ENCODE measurements at regions not wholly inside any gene's neighbourhood (a gene's known extent, or its start where the extent isn't known, plus 50 kb on each side); places are given as distances from the start of the nearest gene placed in this dataset.

DNA sequence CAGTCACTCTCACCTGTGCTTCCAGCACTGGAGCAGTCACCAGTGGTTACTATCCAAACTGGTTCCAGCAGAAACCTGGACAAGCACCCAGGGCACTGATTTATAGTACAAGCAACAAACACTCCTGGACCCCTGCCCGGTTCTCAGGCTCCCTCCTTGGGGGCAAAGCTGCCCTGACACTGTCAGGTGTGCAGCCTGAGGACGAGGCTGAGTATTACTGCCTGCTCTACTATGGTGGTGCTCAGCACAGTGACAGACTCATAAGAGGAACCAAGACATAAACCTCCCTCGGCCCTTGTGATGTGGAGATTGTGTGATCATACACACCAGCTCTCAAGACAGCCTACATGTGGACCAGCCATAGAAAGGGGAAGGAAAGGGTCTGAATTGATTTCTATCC lies 113.3 kb downstream of the ZNF280B start:
- no peak for DNase-seq (ENCODE audit: low spot score)

DNA sequence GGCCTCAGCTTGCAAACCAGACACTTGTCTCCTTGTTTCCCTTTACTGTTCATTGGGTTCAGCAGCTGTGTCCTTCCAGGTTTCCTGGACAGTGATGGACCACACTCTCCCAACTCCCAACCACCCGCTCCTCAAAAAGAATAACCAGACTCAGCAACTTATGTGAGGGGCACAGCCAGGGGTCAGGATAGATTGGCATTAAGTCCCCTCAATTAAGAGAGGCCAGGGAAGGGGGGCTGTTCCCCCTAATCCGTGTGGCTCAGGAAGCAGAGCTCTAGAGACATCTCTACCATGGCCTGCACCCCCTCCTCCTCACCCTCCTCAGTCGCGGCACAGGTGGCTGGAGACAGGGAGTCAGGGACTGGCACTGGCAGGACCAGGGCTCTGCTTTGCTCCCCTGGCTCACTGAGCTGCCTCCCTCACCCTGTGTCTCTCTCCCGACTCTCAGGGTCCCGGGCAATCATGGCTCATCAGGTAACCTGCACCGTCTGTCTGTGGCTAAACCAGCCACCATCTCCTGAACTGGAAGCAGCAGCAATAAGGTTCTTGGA lies 111.7 kb downstream of the ZNF280B start:
- no peak for DNase-seq (ENCODE audit: low spot score)

DNA sequence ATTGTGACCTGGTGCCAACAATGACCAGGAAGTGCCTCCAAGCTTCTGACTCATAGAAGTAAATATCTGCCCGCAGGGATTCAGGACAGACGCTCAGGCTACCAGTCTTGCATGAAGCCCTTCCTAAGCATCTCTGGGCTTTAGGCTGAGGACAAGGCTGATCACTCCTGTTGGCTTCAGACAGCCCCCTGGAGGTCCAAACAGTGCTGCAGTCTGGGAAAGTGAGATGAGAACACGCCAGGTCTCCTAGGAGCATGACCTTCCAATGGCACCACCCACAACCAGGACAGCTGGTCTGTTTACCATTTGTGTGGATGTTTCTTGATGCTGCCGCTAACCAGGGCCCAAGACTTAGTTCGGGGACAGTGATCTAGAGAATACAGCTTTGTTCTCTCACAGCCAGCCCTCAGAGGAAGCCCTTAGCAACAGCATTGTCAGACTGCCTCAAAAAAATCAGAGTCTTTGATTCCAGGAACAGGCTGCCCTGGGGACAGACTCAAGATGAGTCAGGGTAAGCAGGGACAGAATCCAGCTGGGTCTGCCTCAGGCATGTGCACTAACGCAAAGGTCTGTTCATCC lies 111.2 kb downstream of the ZNF280B start:
- DNase-seq (ENCODE audit: low spot score), result no peak

DNA sequence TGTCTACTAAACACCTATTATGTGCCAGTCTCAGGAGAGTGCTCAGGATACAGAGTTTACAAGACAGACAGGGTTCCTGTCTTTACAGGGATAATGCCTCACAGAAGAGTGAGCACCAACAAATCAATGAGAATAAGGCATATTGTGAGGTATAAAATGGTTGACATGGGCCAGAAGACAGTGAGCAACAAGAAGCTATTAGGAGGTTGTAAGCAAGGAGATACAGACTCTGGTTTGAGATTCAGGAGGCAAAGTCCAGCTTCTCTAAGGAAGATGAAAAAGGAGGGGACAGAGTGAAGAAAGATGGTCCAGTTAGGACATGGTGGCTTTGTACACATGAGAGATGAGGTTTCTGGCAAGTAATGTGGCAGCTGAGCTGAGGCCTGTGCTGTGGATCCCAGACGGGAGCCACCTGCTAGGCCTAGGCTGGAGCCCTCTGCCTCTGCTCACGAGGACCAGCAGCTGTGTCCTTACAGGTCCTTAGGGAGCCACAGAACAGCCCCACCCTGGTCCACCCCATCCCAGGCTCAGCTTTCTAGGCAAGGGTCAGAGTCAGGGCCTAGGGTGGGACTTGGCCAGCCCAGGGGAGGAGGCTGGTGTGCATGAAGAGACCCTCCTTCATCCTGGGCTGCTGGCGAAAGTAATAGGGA lies 110.5 kb downstream of the ZNF280B start:
- DNase-seq (ENCODE audit: low spot score), result no peak

DNA sequence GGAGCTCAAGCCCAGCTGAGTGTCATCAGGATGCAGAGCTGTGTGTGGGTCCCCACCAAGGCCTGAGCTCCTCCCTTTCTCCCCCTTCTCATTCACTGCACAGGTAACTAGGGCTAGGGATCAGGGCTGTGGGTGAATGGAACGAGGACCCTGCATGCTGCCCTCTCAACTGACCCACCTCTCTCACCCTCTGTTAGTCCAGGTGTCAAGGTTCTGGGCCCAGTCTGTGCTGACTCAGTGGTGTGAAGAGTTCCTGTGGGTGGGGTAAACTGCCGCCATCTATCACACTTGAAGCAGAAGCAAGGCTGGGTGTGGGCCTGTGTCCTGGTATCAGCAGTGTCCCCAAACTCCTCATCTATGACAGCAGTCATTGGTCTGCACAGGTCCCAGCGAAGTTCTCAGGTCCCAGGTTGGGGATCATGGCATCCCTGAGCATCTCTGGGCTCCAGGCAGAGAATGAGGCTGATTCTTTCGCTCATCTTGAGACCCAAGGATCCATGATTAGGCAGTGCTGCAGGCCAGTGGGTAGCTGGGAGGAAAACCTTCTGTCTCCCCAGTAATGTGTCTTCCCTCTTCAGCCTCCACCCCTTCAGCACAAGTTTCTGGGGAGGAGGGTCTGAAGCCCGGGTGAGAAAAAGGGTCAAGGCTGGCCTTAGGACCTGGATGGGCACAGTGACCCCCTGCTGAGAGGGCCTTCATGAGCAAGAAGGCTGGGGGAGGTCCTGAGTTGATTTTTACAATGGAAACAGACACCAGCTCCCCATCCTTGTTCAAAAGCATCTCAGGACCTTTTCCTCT lies 109.8 kb downstream of the ZNF280B start:
- DNase-seq (ENCODE audit: low spot score), result no peak

DNA sequence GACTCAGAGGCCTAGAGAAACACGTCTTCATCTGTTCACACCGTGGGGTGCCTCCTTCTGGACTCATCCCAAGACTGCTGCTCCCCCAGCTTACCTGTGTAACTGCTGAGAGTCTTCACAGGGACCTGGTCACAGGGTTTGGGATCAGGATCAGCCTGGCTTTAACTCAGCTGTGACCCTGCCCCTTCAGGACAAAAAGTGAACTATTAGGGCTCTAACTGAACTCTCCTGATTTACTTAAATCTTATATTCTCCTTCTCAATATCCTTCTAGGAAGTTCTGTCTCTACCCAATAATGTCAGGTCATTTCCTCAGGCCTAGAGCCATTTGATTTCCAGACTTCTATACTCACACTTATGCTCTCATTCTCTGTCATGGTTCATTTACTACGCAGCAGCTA lies 108.4 kb downstream of the ZNF280B start:
- no peak for DNase-seq (ENCODE audit: low spot score)

DNA sequence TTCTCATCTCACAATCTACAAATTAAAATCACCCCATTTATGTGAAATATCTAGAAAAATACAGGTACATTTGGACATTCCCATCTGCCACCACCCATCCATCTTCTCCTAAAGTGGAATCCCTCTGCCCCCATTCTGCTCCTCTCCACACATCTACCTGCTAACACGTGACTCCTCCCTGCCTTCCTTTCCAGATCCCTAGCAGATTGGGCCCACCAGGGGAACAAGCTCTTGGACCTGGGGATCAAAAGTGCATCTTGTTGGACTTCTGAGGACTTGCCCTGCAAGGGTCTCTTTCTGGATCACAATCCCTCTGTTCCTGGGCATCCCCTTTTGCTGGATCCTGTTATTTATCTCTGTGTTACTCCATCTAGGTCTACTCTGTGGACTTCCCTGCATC lies 107.6 kb downstream of the ZNF280B start:
- DNase-seq (ENCODE audit: low spot score), result no peak

DNA sequence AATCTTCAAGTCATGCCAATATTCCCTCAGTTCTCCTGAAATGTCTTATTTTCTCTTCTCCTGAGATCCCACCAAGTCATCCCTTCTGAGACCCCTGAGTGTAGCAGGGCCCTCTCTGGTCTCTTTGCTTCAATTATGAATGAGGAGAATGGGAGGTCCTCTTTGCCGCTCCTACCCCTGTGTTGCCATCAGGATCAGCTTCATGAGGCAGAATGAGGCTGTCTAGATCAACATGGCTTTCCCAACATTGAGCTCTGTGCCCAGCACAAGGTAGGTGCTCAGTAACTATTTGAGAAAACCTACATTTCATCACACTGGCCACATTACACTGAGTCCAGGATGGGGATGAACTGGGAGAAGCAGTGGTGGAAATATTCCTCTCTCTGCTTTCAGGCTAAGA lies 107.2 kb downstream of the ZNF280B start:
- DNase-seq (ENCODE audit: low spot score), result no peak

DNA sequence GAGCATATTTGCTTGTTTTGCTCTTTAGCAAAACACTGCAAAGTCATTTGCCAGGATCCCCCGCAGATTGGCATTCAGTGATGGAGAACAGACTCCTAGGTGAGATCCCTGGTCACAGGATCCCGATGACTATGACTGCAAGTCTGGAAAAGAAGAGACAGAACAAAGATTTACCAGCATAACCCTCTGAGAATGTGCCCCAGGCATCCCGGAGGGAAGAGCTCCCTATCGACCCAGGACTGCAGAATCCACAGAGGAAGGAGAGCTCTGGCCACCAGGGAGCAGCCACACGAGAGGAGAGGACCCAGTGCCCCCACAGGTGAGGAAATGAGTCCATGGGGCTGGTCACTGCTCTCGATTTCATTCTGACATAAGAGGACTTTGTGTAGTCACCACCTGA lies 105.2 kb downstream of the ZNF280B start:
- no peak for DNase-seq (ENCODE audit: low spot score)

DNA sequence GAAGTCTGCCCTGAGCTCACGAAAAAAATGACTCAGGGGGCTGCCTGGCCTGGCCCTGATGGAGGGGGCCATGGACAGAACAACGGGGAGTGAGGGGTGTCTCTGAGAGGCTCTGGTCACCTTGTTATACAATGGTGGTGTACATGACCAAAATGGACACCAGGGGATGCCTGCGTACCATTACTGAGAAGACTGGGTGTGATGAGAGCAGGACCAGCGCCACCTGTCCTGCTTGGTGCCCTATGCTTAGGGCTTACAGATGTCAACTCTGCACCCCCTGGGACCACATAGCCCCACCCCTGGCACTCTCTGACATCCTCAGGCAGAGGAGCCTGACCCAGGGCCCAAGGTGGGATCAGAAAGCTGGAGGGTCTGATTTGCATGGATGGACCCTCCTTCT lies 104.8 kb downstream of the ZNF280B start:
- no peak for DNase-seq (ENCODE audit: low spot score)

DNA sequence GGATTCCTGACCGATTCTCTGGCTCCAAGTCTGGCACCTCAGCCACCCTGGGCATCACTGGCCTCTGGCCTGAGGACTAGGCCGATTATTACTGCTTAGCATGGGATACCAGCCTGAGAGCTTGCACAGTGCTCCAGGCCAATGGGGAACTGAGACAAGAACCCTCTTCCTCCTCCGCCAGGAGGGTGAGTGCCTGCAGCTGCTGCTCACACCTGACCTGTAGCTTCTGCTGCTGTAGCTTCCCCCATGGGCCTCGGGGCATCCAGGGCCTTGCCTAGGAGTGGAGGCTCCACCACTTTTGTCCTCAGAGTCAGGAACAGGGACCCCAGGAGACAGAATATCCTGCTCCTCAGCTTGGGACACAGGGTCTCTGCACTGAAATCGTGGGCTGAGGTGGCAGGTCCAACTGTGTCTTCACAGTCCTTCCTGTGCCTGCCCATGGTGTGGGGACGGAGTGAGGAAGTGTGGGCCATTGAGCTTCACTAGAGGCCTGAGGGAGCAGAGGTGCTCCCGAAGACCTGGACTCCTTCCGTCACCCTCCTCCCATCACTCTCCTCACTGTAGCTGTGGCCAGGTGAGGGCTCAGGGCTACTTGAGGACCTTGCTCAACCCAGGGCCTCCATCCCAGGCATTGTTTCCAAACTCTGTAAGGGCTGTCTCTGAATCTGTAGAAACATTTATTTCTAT lies 103.8 kb downstream of the ZNF280B start:
- no peak for DNase-seq (ENCODE audit: low spot score)

DNA sequence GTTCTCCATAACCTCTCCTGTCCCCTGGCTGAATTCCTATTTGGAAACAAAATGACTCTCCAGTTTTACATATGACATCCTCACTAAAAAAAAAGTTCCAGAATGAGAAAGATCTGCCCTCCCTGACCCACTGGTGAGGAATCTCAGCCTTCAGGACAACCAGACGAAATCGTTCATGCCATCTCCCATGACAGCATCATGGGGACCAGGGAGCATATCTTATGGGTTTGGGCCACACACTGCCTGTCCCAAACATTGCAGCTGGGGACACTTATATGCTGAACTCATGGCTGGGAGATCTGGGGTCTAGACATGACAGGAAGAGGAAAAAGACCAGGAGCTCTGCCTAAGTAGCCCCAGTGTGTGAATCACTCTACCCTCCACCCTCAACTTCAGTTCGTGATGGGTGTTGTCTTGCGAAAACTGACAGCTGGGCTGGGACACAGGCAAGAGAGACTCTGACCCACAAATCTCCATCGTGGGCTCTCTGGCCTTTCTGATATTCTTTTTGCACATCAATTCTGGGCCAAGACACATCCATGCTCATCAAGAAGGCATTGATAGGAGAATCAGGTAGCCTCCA lies 102.0 kb downstream of the ZNF280B start:
- DNase-seq (ENCODE audit: low spot score), result no peak

DNA sequence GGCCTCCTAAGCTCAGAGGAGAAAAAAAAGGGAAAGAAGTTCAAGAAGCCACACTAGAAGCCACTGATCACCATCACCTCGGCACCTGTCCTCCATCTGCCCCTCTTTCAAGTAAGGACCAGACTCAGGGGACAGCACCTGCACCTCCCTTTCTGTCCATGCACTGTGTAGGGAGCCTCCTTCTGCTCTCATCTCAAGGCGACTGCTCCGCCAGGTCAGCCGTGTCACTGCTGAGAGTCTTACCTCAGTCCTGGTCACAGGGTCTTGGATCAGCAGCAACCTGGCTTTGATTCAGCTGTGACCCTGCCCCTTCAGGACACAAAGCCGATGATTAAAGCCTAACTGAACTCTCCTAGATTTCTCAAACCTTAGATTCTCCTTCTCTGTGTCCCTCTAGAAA lies 101.5 kb downstream of the ZNF280B start:
- no peak for DNase-seq (ENCODE audit: low spot score)

DNA sequence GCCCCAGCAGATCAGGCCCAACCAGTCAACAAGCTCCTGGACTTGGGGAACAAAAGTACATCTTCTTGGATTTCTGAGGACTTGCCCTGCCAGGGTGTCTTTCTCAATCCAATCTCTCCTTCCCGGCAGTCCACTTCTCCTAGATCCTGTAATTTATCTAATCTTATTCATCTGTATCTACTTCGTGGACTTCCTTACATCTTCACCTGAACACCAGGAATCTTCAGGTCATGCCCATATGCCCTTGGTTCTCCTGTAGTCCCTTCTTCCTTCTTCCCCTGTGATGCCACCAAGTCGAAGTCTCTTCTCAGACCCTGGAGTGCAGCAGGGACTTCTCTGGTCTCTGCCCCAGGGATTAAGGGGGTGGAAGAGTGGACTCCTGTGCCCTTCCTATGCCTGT lies 100.3 kb downstream of the ZNF280B start:
- DNase-seq (ENCODE audit: low spot score), result no peak

DNA sequence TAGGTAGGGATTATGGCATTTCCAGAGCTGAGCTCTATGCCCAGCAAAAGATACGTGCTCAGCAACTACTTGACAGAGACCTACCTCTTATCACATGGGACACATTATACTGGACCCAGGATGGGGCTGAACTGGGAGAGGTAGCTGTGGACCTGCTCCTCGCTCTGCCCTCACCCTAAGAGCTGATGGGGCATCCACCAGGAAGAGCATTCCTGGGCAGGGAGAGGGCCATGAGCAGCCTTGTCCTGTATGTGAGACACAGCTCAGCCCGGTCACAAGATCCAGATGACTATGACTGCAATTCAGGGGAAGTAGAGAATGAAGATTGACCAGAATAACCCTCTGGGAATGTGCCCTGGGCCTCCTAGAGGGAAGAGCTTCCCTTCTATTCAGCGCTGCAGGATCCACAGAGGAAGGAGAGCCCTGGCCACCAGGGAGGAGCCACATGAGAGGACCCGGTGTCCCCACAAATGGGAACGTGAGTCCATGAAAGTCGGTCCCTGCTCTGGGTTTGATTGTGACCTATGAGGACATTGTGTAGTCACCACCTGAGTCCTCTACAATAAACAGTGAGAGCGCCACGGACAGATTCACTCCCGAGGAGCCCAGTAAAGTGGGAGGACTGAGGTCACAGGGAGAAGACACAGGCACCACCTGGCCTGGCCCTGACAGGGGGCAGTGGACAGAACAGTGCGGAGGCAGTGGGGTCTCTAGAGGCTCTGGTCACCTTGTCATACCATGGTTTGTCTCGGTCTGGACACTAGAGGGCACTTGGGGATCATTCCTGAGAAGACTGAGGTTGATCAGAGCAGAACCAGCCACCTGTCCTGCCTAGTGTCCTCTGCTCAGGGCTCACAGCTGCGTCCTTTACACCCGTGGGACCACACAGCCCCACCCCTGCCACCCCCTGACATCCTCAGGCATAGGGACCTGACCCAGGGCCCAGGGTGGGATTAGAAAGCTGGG lies 99.5 kb downstream of the ZNF280B start:
- no peak for DNase-seq (ENCODE audit: low spot score)

DNA sequence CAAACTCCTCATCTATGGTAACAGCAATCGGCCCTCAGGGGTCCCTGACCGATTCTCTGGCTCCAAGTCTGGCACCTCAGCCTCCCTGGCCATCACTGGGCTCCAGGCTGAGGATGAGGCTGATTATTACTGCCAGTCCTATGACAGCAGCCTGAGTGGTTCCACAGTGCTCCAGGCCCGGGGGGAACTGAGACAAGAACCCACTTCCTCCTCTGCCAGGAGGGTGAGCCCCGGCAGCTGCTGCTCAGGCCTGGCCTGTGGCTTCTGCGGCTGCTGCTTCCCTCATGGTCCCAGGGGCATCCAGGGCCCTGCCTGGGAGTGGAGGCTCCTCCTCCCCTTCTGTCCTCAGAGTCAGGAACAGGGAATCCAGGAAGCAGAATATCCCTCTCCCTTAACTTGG lies 98.4 kb downstream of the ZNF280B start:
- no peak for DNase-seq (ENCODE audit: low spot score)

DNA sequence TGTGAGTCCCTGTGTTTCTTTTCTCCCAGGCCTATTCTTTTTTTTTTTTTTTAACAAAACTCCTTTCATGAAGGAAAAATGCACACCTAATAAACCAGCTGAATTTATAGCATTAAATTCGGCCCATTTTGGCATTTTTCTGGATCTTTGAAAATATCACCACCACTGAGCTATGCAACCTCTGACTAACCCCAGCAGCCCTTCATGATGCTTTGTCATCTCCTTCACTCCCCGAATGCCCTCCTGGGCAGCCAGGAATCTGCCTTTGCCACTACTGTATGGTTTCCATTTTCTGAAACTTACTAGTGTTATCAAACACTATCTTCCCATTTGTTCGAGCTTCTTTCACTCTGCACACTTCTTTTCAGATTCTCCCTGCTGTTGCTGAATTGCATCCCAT lies 97.9 kb downstream of the ZNF280B start:
- DNase-seq (ENCODE audit: low spot score), result no peak

DNA sequence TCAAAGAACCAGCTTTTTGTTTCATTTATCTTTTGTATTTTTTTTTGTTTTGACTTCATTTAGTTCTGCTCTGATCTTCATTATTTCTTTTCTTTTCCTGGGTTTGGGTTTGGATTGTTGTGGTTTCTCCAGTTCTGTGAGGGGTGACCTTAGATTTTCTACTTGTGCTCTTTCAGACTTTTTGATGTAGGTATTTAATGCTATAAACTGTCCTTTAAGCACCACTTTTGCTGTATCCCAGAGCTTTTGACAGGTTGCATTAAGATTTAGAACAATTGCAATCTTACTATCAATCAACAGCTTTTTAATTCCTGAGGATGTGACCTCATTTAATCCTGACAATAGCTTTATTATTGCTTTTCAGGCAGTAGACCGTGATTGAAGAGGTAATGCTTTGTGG lies 94.3 kb downstream of the ZNF280B start:
- no peak for DNase-seq (ENCODE audit: low spot score)

DNA sequence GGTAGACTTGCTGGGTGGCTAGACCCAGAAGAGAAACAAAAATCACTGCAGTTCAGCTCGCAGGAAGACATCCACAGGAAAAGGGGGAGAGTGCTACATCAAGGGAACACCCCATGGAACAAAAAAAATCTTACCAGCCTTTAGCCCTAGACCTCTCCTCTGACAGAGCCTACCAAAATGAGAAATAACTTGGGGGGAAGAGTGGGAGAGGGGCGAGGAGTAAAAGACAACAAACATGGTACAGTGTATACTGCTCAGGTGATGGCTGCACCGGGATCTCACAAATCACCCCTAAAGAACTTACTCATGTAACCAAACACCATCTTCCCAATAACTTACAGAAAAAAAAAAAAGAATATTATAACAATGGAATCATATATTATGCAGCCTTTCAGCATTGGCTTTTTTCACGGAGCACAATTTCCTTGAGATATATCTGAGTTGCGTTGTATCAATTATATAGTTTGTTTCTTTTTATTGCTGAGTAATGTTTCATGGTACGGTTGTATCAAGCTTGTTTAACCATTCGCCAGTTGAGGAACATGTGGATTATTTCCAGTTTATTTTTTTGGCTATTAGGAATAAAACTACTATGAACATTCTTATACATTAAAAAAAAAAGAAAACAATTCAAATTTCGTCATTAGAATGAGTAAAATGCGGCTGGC lies 90.9 kb downstream of the ZNF280B start:
- DNase-seq (ENCODE audit: low spot score), result no peak

DNA sequence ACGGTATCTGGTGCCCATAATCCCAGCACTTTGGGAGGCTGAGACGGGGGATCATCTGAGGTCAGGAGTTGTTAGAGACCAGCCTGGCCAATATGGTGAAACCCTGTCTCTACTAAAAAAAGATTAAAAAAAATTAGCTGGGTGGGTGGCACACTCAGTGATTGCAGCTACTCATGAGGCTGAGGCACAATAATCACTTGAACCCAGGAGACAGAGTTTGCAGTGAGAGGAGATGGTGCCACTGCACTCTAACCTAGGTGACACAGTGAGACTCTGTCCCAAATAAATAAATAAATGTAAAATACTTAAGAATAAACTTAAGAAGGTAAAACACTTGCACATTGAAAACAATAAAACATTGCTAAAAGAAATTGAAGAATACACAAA lies 90.4 kb downstream of the ZNF280B start:
- DNase-seq (ENCODE audit: low spot score), result no peak

DNA sequence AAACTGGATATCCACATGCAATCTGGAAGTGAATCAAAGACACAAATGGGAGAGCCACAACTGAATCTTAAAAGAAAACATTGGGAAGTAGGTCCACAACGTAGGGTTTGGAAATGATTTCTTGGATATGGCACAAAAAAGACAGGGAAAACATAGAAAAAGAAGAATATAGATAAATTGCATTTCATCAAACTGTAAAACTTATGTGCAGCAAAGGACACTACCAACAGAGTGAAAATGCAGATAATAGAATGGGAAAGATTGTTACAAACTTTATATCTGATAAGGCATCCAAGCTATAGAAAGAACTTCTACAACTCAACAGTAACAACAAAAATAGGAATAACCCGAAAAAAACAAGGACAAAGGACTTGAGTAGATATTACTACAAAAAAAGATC lies 89.6 kb downstream of the ZNF280B start:
- DNase-seq (ENCODE audit: low spot score), result no peak
